ENCODE measurements at regions not wholly inside any gene's neighbourhood (a gene's known extent, or its start where the extent isn't known, plus 50 kb on each side); places are given as distances from the start of the nearest gene placed in this dataset.

- Histone ChIP-seq H3K9ac (ENCODE audit: control insufficient read depth, extremely low read depth, insufficient read depth, low read length) (no peak overlapping the region), H3K4me2 (ENCODE audit: control insufficient read depth, extremely low read depth, insufficient read depth, low read depth, low read length) (no peak overlapping the region), H3K4me3 (ENCODE audit: control insufficient read depth in 2 of 3, extremely low read depth in 1 of 3, insufficient read depth in 2 of 3, low read depth in 1 of 3, low read length in 3 of 3) (no peak overlapping the region), H3K36me3 (ENCODE audit: control insufficient read depth in 2 of 2, extremely low read depth in 1 of 2, insufficient read depth in 2 of 2, low read length in 2 of 2) (no peaks in the 10 kb centered on the region), H3K9me3 (ENCODE audit: control insufficient read depth, low read depth, low read length) (no peaks in the 10 kb centered on the region), H3K79me2 (ENCODE audit: control insufficient read depth, insufficient read depth, low read length) (no peaks in the 10 kb centered on the region), H4K20me1 (ENCODE audit: control insufficient read depth, extremely low read depth, insufficient read depth, low read length) (no peaks in the 10 kb centered on the region), H2AFZ (ENCODE audit: control insufficient read depth, low read length) (no peak overlapping the region), H3K4me1 (ENCODE audit: control insufficient read depth, extremely low read depth, insufficient read depth, low read length) (no peaks in the 10 kb centered on the region), H3K9me1 (ENCODE audit: control insufficient read depth, extremely low read depth, insufficient read depth, low read length) (no peaks in the 10 kb centered on the region), H3K27me3 (ENCODE audit: control insufficient read depth, extremely low read depth, insufficient read depth, low read length) (no peaks in the 10 kb centered on the region), H3K27ac (ENCODE audit: control insufficient read depth, insufficient read depth, low read length) (no peak overlapping the region)
- dilution Hi-C loops (cut with MboI; ENCODE audit: extremely low pct_ligation_motif_present, low sequenced_read_pairs): no loop called here
- DNase-seq (ENCODE audit: low read depth, low spot score): no peak
- FAIRE-seq: no peak
- TF ChIP-seq EZH2 (IDR thresholded peaks at IDR 0.05; ENCODE audit: low read length) (no peak), CTCF (optimal IDR thresholded peaks at IDR 0.05 in 1 of 3, IDR thresholded peaks at IDR 0.05 in 1 of 3, conservative IDR thresholded peaks at IDR 0.05 in 1 of 3; ENCODE audit: extremely low read depth in 1 of 3, insufficient read depth in 2 of 3, low read length in 3 of 3) (no peak)
Measured at GRCh38 chr18:43751835-43752234, 474.5 kb upstream of the SYT4 start.

- Histone ChIP-seq H3K79me2 (ENCODE audit: control insufficient read depth, insufficient read depth, low read length) (no peaks in the 10 kb centered on the region), H3K4me1 (ENCODE audit: control insufficient read depth, extremely low read depth, insufficient read depth, low read length) (no peaks in the 10 kb centered on the region), H2AFZ (ENCODE audit: control insufficient read depth, low read length) (no peak overlapping the region), H3K9me1 (ENCODE audit: control insufficient read depth, extremely low read depth, insufficient read depth, low read length) (no peaks in the 10 kb centered on the region), H3K4me3 (ENCODE audit: control insufficient read depth in 2 of 3, extremely low read depth in 1 of 3, insufficient read depth in 2 of 3, low read depth in 1 of 3, low read length in 3 of 3) (no peak overlapping the region), H3K4me2 (ENCODE audit: control insufficient read depth, extremely low read depth, insufficient read depth, low read depth, low read length) (no peak overlapping the region), H3K36me3 (ENCODE audit: control insufficient read depth in 2 of 2, extremely low read depth in 1 of 2, insufficient read depth in 2 of 2, low read length in 2 of 2) (no peaks in the 10 kb centered on the region), H3K9ac (ENCODE audit: control insufficient read depth, extremely low read depth, insufficient read depth, low read length) (no peak overlapping the region), H3K27ac (ENCODE audit: control insufficient read depth, insufficient read depth, low read length) (no peak overlapping the region), H4K20me1 (ENCODE audit: control insufficient read depth, extremely low read depth, insufficient read depth, low read length) (no peaks in the 10 kb centered on the region), H3K27me3 (ENCODE audit: control insufficient read depth, extremely low read depth, insufficient read depth, low read length) (no peaks in the 10 kb centered on the region), H3K9me3 (ENCODE audit: control insufficient read depth, low read depth, low read length) (no peaks in the 10 kb centered on the region)
- FAIRE-seq (no peak), DNase-seq (ENCODE audit: low read depth, low spot score) (no peak)
- TF ChIP-seq EZH2 (IDR thresholded peaks at IDR 0.05; ENCODE audit: low read length) (no peak), CTCF (optimal IDR thresholded peaks at IDR 0.05 in 1 of 3, IDR thresholded peaks at IDR 0.05 in 1 of 3, conservative IDR thresholded peaks at IDR 0.05 in 1 of 3; ENCODE audit: extremely low read depth in 1 of 3, insufficient read depth in 2 of 3, low read length in 3 of 3) (no peak)
- dilution Hi-C loops (cut with MboI; ENCODE audit: extremely low pct_ligation_motif_present, low sequenced_read_pairs): no loop called here
Measured at GRCh38 chr18:43757273-43757672, 480.0 kb upstream of the SYT4 start.

All from keratinocyte (primary cell).